ENCODE measurements at regions not wholly inside any gene's neighbourhood (a gene's known extent, or its start where the extent isn't known, plus 50 kb on each side); places are given as distances from the start of the nearest gene placed in this dataset.

DNA sequence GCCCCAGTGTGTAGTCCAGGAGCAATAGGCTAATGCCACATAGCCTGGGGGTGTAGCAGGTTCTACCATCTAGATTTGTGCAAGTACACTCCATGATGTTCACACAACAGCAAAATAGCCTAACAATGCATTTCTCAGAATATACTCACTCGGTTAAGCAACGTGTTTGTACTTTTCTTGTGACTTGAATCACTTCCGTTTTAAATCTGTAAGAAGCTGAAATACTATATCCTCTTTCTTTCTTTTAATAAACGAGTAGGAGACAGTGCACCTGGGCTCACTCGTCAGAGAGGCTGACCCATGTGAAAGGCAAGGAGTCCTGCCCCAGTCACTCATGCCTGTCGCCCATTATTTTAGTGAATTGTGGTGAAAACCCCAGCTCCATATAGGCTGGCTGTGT is 201.6 kb downstream of the FOXA2 start:
- Histone ChIP-seq H3K9me3 (no peaks in the 10 kb centered on the region), H3K4me3 (no peak overlapping the region), H3K36me3 (no peaks in the 10 kb centered on the region), H3K27me3 (no peaks in the 10 kb centered on the region), H3K4me1 (no peaks in the 10 kb centered on the region), H3K27ac (no peak overlapping the region)
- intact Hi-C loops (cut with DNase I) = no loop called here
- WGBS, 2 donors = 31 to 61% methylated on average over 6 of the region's 6 CpGs
- no peak for TF ChIP-seq POLR2A (IDR thresholded peaks at IDR 0.05)
- TF ChIP-seq EP300 (IDR thresholded peaks at IDR 0.05) = no peak
- TF ChIP-seq POLR2AphosphoS5 (IDR thresholded peaks at IDR 0.05) = no peak
- TF ChIP-seq, protein P1, sequence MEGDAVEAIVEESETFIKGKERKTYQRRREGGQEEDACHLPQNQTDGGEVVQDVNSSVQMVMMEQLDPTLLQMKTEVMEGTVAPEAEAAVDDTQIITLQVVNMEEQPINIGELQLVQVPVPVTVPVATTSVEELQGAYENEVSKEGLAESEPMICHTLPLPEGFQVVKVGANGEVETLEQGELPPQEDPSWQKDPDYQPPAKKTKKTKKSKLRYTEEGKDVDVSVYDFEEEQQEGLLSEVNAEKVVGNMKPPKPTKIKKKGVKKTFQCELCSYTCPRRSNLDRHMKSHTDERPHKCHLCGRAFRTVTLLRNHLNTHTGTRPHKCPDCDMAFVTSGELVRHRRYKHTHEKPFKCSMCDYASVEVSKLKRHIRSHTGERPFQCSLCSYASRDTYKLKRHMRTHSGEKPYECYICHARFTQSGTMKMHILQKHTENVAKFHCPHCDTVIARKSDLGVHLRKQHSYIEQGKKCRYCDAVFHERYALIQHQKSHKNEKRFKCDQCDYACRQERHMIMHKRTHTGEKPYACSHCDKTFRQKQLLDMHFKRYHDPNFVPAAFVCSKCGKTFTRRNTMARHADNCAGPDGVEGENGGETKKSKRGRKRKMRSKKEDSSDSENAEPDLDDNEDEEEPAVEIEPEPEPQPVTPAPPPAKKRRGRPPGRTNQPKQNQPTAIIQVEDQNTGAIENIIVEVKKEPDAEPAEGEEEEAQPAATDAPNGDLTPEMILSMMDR (IDR thresholded peaks at IDR 0.05) = no peak
- DNase-seq = no peak

DNA sequence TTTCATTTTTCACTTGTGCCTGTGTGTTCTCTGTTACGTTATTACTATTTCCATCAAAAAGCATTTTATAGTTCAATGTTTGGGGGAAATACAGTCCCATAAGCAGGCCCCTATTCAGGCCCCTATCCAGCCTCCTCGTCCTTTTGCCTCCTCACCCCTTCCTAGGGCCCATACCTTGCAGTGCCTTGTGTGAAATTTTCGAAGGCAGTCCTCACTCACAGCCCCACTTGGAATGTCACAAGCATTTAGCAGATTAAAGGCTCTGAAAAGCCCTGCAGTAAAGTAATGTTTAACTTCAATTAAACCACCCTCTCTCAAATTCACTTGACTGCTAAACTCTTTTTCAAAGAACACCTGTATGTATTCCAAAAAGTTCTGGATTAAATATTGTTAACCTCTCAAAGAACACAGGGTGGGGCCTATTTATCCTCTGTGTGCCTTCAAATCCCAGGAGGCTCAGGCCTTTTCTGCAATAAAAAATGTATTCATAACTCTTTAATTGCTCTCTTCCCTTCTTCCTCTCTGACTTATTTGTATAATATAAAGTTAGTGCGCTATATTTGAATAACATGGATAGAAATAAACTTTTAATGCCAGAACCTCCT is 202.5 kb downstream of the FOXA2 start:
- Histone ChIP-seq H3K27me3 (no peaks in the 10 kb centered on the region), H3K9me3 (no peaks in the 10 kb centered on the region), H3K36me3 (no peaks in the 10 kb centered on the region), H3K27ac (no peak overlapping the region), H3K4me3 (no peak overlapping the region), H3K4me1 (no peaks in the 10 kb centered on the region)
- no peak for DNase-seq
- TF ChIP-seq EP300 (IDR thresholded peaks at IDR 0.05) (no peak), POLR2AphosphoS5 (IDR thresholded peaks at IDR 0.05) (no peak), POLR2A (IDR thresholded peaks at IDR 0.05) (no peak)
- TF ChIP-seq, protein P1 (IDR thresholded peaks at IDR 0.05) = no peak
- intact Hi-C loops (cut with DNase I) = no loop called here
- 18 to 53% methylated on average over 4 of the region's 4 CpGs for WGBS, 2 donors

- H3K36me3 ChIP-seq = no peaks in the 10 kb centered on the region
- H3K9me3 ChIP-seq = no peaks in the 10 kb centered on the region
- DNase-seq = no peak
- intact Hi-C loops (cut with DNase I) = no loop called here
- no peaks in the 10 kb centered on the region for H3K27me3 ChIP-seq
- no peaks in the 10 kb centered on the region for H3K4me1 ChIP-seq
- H3K27ac ChIP-seq = no peak overlapping the region
- no peak overlapping the region for H3K4me3 ChIP-seq
- TF ChIP-seq EP300 (IDR thresholded peaks at IDR 0.05) = no peak
- TF ChIP-seq, protein P1 (IDR thresholded peaks at IDR 0.05) = no peak
- no peak for TF ChIP-seq POLR2A (IDR thresholded peaks at IDR 0.05)
- TF ChIP-seq POLR2AphosphoS5 (IDR thresholded peaks at IDR 0.05) = no peak
Observed at GRCh38 chr20:22379472-22379871, 204.9 kb downstream of the FOXA2 start.

GRCh38 chr20:22374678-22375590 is 209.4 kb downstream of the FOXA2 start:
- DNase-seq = no peak
- no peaks in the 10 kb centered on the region for H3K9me3 ChIP-seq
- H3K4me3 ChIP-seq = no peak overlapping the region
- H3K27me3 ChIP-seq = no peaks in the 10 kb centered on the region
- TF ChIP-seq POLR2AphosphoS5 (IDR thresholded peaks at IDR 0.05) (no peak), POLR2A (IDR thresholded peaks at IDR 0.05) (no peak), EP300 (IDR thresholded peaks at IDR 0.05) (no peak)
- TF ChIP-seq, protein P1 (IDR thresholded peaks at IDR 0.05) = no peak
- H3K4me1 ChIP-seq = no peaks in the 10 kb centered on the region
- H3K36me3 ChIP-seq = no peaks in the 10 kb centered on the region
- intact Hi-C loops (cut with DNase I) = no loop called here
- no peak overlapping the region for H3K27ac ChIP-seq
- WGBS, 2 donors = 87 to 90% methylated on average over 12 of the region's 12 CpGs

Measured in sigmoid colon (tissue), 6 donors.